Peyer's patch (tissue), 4 donors: ENCODE measurements at regions not wholly inside any gene's neighbourhood (a gene's known extent, or its start where the extent isn't known, plus 50 kb on each side); places are given as distances from the start of the nearest gene placed in this dataset.
A peak's percentile ranks its signal among the peaks of the same experiment; 100 is the strongest.

Source experiments
- DNase-seq, 3 donors: peaks; one replicate each; pipeline ENCODE4 v3.0.0-alpha.2; 2017 to 2019
- H3K27ac ChIP-seq, 4 donors: fragments of 200-600 bp; sonication (generic); one replicate each; pipeline ENCODE4 v1.5.1; 2016 to 2019
- H3K27me3 ChIP-seq, 2 donors: fragments of 200-600 bp; sonication (generic); one replicate each; pipeline ENCODE4 v1.5.1; 2019
- H3K36me3 ChIP-seq, 3 donors: fragments of 200-600 bp; sonication (generic); one replicate each; pipeline ENCODE4 v1.5.1; 2016 to 2019
- H3K4me1 ChIP-seq, 4 donors: fragments of 200-600 bp; sonication (generic); one replicate each; pipeline ENCODE4 v1.5.1; 2016 to 2019
- H3K4me3 ChIP-seq, 4 donors: fragments of 200-600 bp; sonication (generic); 1 replicate in 3 of 4; 2 replicates in 1 of 4; pipeline ENCODE4 v1.5.1; 2016 to 2019; ENCODE audit warnings: mild to moderate bottlenecking in 1 of 4
- H3K9me3 ChIP-seq, 4 donors: fragments of 200-600 bp; sonication (generic); one replicate each; pipeline ENCODE4 v1.5.1; 2016 to 2019; ENCODE audit warnings: mild to moderate bottlenecking in 1 of 4
- POLR2A ChIP-seq, 2 donors: fragments of 450-650 bp; IDR thresholded peaks; one replicate each; pipeline ENCODE4 v1.5.1; 2017; ENCODE audit warnings: antibody characterized with exemption in 2 of 2, mild to moderate bottlenecking in 2 of 2, moderate library complexity in 2 of 2
- TF ChIP-seq, protein P1 (sequence below), 6 experiments: fragments of 450-650 bp in 4 of 6; fragments of 200-600 bp in 2 of 6; sonication (generic) in 1 of 6; IDR thresholded peaks; one replicate each; pipeline ENCODE4 v1.5.1; 2017 to 2019; ENCODE audit warnings: antibody characterized with exemption in 6 of 6, mild to moderate bottlenecking in 3 of 6, moderate library complexity in 1 of 6

DNA sequence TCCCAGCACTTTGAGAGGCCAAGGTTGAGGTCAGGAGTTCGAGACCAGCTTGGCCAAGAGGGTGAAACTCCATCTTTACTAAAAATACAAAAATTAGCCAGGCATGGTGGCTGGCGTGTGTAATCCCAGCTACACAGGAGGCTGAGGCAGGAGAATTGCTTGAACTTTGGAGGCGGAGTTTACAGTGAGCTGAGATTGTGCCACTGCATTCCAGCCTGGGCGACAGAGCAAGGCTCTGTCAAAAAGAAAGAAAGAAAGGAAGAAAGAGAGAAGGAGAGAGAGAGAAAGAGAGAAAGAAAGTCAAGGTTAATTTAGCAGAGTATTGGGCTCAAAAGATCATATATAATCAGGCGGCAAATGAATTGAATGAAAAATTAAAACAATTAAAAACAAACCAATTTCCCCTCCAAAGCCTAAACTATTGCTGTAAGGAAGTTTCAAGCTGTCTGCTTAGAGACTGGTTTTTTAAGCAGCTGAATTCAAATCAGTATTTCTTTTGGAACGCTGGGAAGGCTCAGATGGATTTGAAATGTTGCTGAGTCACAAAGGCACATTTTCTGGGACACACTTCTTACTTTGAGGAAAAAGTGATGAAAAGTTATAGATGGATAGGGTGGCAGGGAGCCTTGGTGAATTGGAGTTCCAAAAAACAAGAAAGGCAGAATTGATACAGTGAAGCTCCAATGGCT lies 81.3 kb upstream of the BHLHE40 start:
- TF ChIP-seq, protein P1, sequence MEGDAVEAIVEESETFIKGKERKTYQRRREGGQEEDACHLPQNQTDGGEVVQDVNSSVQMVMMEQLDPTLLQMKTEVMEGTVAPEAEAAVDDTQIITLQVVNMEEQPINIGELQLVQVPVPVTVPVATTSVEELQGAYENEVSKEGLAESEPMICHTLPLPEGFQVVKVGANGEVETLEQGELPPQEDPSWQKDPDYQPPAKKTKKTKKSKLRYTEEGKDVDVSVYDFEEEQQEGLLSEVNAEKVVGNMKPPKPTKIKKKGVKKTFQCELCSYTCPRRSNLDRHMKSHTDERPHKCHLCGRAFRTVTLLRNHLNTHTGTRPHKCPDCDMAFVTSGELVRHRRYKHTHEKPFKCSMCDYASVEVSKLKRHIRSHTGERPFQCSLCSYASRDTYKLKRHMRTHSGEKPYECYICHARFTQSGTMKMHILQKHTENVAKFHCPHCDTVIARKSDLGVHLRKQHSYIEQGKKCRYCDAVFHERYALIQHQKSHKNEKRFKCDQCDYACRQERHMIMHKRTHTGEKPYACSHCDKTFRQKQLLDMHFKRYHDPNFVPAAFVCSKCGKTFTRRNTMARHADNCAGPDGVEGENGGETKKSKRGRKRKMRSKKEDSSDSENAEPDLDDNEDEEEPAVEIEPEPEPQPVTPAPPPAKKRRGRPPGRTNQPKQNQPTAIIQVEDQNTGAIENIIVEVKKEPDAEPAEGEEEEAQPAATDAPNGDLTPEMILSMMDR (IDR thresholded peaks at IDR 0.05), result no peak
- TF ChIP-seq POLR2A (IDR thresholded peaks at IDR 0.05), result no peak
- H3K27ac ChIP-seq, result peak overlapping the region in 2 of 4 donors; percentile 29 to 80

DNA sequence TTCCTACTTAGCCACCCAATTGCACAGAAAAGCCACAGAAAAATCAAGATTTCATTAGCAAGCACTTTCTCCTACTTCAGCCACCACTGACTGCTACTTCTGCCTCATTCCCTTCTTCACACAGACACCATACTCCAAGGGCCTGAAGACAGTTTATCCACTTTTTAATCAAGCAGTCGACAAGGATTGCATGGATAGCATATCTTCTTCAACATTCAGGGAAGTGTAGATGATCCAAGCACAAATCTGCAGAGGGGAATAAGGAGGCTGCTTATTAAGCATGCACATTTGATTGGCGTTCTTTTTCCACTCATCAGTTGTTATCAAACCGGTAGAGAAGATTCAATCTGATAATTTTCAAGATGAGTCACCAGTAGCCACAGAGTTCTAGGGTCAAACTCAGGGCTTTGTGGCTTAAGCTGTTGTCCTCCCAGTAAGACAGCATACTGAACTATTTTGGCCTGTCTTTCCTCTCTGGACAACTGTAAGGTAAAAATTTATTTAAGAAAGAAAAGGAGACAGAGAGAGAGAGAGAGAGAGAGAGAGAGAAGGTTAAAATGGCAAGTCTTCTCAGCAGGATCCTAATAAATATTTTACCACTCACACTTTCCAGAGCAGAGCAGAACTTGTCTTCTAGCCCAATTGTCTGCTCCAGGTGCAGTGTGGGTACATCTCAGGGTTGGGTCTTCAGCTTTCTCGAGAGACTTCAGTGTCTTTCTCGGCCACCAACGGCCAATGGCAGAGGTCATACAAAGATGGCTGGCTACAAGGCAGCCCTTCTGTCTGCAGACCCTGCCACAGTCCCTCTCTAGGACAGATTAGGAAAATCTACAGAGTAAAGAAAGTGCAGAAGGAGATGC lies 80.6 kb upstream of the BHLHE40 start:
- H3K27me3 ChIP-seq, result no peaks in the 10 kb centered on the region
- no peaks in the 10 kb centered on the region for H3K36me3 ChIP-seq
- DNase-seq, result no peak
- TF ChIP-seq, protein P1 (IDR thresholded peaks at IDR 0.05), result no peak
- no peak for TF ChIP-seq POLR2A (IDR thresholded peaks at IDR 0.05)
- H3K4me1 ChIP-seq, result peaks cover 0 to 15% (median 2%) of the 10 kb centered on the region in 4 donors
- no peak overlapping the region for H3K4me3 ChIP-seq
- no peaks in the 10 kb centered on the region for H3K9me3 ChIP-seq
- peak overlapping the region in 3 of 4 donors; percentile 13 to 80 (median 47) for H3K27ac ChIP-seq

More for the DNA sequence above, 81.3 kb upstream of the BHLHE40 start:
- Histone ChIP-seq H3K4me1 (peaks cover 0 to 15% (median 2%) of the 10 kb centered on the region in 4 donors), H3K4me3 (no peak overlapping the region), H3K27me3 (no peaks in the 10 kb centered on the region), H3K9me3 (no peaks in the 10 kb centered on the region), H3K36me3 (no peaks in the 10 kb centered on the region)
- DNase-seq, result no peak

DNA sequence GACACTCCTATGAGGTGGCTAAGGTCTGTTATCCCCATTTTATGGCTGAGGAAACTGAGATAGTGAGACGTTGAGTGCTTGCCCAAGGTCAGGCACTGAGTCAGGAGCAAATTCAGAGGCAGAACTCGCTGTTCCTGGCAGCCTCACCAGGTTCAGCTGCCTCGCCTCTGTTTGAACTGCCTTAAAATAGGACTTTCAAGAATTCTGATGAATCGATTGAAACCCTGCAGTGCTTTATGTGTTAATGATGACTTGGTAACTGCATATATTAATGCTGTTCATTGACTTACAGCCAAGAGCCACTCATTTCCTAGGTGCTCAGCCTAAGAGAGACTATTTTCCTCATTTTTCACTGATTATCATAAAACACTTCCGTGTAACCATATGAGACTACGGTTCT lies 79.5 kb upstream of the BHLHE40 start:
- Histone ChIP-seq H3K4me3 (no peak overlapping the region), H3K9me3 (no peaks in the 10 kb centered on the region), H3K4me1 (peaks cover 0 to 18% (median 2%) of the 10 kb centered on the region in 4 donors), H3K36me3 (no peaks in the 10 kb centered on the region), H3K27ac (peak overlapping the region in 3 of 4 donors; percentile 29 to 80 (median 48)), H3K27me3 (no peaks in the 10 kb centered on the region)
- TF ChIP-seq, protein P1 (IDR thresholded peaks at IDR 0.05), result no peak
- no peak for TF ChIP-seq POLR2A (IDR thresholded peaks at IDR 0.05)
- peak in 2 of 3 donors; percentile 53 to 78 for DNase-seq

DNA sequence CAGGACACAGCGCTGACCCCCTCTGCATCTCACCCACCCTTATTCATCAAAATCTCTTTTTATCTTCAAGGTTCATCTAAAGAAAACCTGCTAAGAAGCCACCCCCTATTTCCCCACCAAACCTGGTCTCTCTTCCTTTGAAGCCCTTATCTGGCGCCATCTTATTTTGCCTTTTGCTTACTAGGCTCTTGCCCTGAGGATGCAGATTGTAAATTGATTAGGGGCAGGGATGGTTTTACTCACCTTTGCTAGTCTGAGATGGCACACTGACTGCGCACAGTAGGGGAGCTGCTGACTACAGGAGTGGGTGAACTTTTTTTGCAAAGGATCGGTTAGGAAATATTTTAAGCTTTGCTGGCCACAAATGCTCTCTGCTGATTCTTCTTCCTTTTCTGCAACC lies 78.9 kb upstream of the BHLHE40 start:
- H3K9me3 ChIP-seq, result no peaks in the 10 kb centered on the region
- no peaks in the 10 kb centered on the region for H3K27me3 ChIP-seq
- H3K4me1 ChIP-seq, result peaks cover 0 to 22% (median 2%) of the 10 kb centered on the region in 4 donors
- DNase-seq, result no peak
- no peak overlapping the region for H3K4me3 ChIP-seq
- H3K36me3 ChIP-seq, result no peaks in the 10 kb centered on the region
- TF ChIP-seq POLR2A (IDR thresholded peaks at IDR 0.05), result no peak
- TF ChIP-seq, protein P1 (IDR thresholded peaks at IDR 0.05), result no peak
- H3K27ac ChIP-seq, result peak overlapping the region in 3 of 4 donors; percentile 29 to 80 (median 48)

DNA sequence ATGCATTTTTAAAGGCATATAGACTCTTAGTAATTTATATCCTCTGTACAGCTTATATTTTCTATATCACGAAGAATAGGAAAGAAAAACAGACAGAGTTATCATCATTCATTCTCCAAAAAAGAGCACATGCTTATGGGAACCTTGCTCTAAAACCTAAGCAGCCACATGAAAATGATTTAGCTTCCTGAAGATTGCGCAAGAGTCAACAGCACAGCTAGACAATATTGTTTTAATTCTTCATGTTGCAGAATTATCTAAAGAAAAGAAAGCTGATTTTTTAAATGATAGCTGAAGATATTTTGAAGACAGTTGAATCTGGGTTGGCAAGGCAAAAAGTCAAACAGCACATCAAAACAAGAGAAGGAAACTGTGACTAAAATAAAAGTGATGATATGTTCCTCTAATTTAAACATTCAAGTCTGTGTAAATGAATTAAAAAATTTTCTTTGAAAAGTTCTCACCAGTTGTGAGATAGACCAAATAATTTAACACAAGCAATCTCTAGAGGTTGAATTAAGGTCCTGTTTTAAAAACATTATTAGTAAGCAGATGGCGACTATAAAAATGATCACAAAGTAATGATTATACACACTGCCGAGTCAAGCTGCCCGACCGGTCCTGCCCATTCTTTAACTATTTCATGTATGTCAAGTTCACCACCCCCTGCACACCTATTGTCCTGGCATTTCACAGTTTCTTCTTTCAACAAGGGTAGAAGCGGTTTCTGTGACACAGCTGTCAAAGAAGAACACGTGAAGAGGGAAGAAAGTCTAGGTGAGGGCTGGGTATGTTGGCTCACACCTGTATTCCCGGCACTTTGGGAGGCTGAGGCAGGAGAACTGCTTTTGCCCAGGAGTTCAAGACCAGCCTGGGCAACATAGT lies 74.2 kb upstream of the BHLHE40 start:
- TF ChIP-seq, protein P1 (IDR thresholded peaks at IDR 0.05), result no peak
- no peak for TF ChIP-seq POLR2A (IDR thresholded peaks at IDR 0.05)
- Histone ChIP-seq H3K4me3 (no peak overlapping the region), H3K9me3 (no peaks in the 10 kb centered on the region), H3K36me3 (no peaks in the 10 kb centered on the region), H3K27ac (peak overlapping the region in 3 of 4 donors; percentile 5 to 39 (median 35)), H3K27me3 (no peaks in the 10 kb centered on the region), H3K4me1 (peaks cover 0 to 7% (median 0%) of the 10 kb centered on the region in 4 donors)
- peak in 1 of 3 donors; percentile 58 for DNase-seq
